Glomerular visceral epithelial cell (primary cell): ENCODE measurements at regions not wholly inside any gene's neighbourhood (a gene's known extent, or its start where the extent isn't known, plus 50 kb on each side); places are given as distances from the start of the nearest gene placed in this dataset.
A peak's percentile ranks its signal among the peaks of the same experiment; 100 is the strongest.

ENCODE experiments used
- DNase-seq: peaks from one replicate; pipeline ENCODE4 v3.0.0-alpha.2; 2016; ENCODE audit errors: extremely low spot score

- no peak for DNase-seq
Observed at GRCh38 chr12:65623507-65623906, 200.8 kb upstream of the HMGA2 start.

- DNase-seq: no peak
Observed at GRCh38 chr12:65624554-65625086, 199.7 kb upstream of the HMGA2 start.

GRCh38 chr12:65628061-65628460 lies 196.2 kb upstream of the HMGA2 start:
- DNase-seq: no peak

GRCh38 chr12:65630555-65630954 lies 193.7 kb upstream of the HMGA2 start:
- no peak for DNase-seq

- DNase-seq: peak; percentile 95
Observed at GRCh38 chr12:65631621-65632111, 192.6 kb upstream of the HMGA2 start.

- peak; percentile 73 for DNase-seq
Observed at GRCh38 chr12:65632131-65632855, 192.0 kb upstream of the HMGA2 start.

- no peak for DNase-seq
Observed at GRCh38 chr12:65634061-65634460, 190.2 kb upstream of the HMGA2 start.

- DNase-seq: peak; percentile 43
Observed at GRCh38 chr12:65634626-65635331, 189.5 kb upstream of the HMGA2 start.

GRCh38 chr12:65636436-65636835 lies 187.8 kb upstream of the HMGA2 start:
- DNase-seq: no peak

- DNase-seq: no peak
Observed at GRCh38 chr12:65637150-65637549, 187.1 kb upstream of the HMGA2 start.

GRCh38 chr12:65637774-65638173 lies 186.5 kb upstream of the HMGA2 start:
- no peak for DNase-seq

- no peak for DNase-seq
Observed at GRCh38 chr12:65638324-65638723, 186.0 kb upstream of the HMGA2 start.

- no peak for DNase-seq
Observed at GRCh38 chr12:65640489-65640901, 183.8 kb upstream of the HMGA2 start.

- DNase-seq: no peak
Observed at GRCh38 chr12:65642061-65642661, 182.1 kb upstream of the HMGA2 start.

- no peak for DNase-seq
Observed at GRCh38 chr12:65643171-65643570, 181.1 kb upstream of the HMGA2 start.

GRCh38 chr12:65643595-65644386 lies 180.5 kb upstream of the HMGA2 start:
- DNase-seq: peak; percentile 17

- DNase-seq: no peak
Observed at GRCh38 chr12:65646127-65646643, 178.1 kb upstream of the HMGA2 start.

GRCh38 chr12:65647074-65647473 lies 177.2 kb upstream of the HMGA2 start:
- DNase-seq: no peak

- no peak for DNase-seq
Observed at GRCh38 chr12:65648461-65648860, 175.8 kb upstream of the HMGA2 start.

GRCh38 chr12:65649126-65649525 lies 175.2 kb upstream of the HMGA2 start:
- peak; percentile 86 for DNase-seq

- DNase-seq: no peak
Observed at GRCh38 chr12:65651060-65651459, 173.2 kb upstream of the HMGA2 start.
